Thyroid gland (tissue), 4 donors: ENCODE measurements at regions not wholly inside any gene's neighbourhood (a gene's known extent, or its start where the extent isn't known, plus 50 kb on each side); places are given as distances from the start of the nearest gene placed in this dataset.

Source experiments
- CTCF ChIP-seq, 6 experiments: fragments of 200-600 bp in 3 of 6; fragments of 450-650 bp in 3 of 6; sonication (generic) in 3 of 6; IDR thresholded peaks; one replicate each; pipeline ENCODE4 v1.5.1; 2016 to 2019; ENCODE audit warnings: antibody characterized with exemption in 6 of 6, mild to moderate bottlenecking in 2 of 6, inconsistent platforms in 1 of 6, moderate library complexity in 1 of 6
- POLR2A ChIP-seq, 2 donors: fragments of 450-650 bp; IDR thresholded peaks; one replicate each; pipeline ENCODE4 v1.6.1; 2017; ENCODE audit warnings: antibody characterized with exemption in 2 of 2, mild to moderate bottlenecking in 2 of 2, moderate library complexity in 1 of 2

DNA sequence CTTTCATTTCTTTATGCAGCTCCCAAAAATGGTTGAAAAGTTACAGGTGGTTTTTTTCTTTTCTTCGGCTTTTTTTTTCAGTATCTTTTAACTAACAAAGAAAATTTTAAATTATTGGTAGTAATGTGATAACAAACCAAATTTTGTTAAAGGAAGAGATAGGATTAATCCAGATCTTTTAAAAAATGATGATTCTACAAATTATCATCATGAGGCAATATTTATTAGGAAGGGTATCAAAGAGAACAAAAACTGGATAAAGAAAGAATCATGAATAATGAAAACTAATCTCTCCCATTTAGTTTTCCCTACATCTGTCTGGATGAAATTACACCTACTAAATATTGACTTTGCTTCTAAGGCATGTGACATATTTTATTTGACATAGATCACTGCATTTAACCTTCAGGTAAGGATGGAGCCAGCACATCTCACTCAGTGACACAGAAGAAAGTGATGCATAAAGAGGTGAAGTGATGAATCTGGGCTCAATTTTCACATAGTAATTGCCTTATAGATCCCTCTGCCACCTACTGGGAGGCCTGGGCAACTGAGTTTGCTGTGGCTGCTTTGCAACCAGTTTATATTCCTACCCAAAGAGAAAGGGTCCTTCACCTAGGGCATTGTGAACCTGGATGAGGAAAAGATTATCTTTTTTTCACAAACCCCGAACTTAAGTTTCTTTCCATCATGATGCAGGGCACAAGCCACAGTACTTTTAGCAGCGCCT lies 155.6 kb downstream of the HNRNPD start:
- no peak for TF ChIP-seq CTCF (IDR thresholded peaks at IDR 0.05)
- TF ChIP-seq POLR2A (IDR thresholded peaks at IDR 0.05) = no peak
